ENCODE measurements at regions not wholly inside any gene's neighbourhood (a gene's known extent, or its start where the extent isn't known, plus 50 kb on each side); places are given as distances from the start of the nearest gene placed in this dataset.

GRCh38 chr20:52889225-52889624 lies 82.9 kb upstream of the TSHZ2 start:
- TF ChIP-seq CTCF (IDR thresholded peaks at IDR 0.05; ENCODE audit: borderline replicate concordance, insufficient read depth, low read depth, low read length): no peak
- no peak overlapping the region for H3K4me3 ChIP-seq (ENCODE audit: low read depth, low read length)

GRCh38 chr20:52888096-52888495 lies 84.1 kb upstream of the TSHZ2 start:
- TF ChIP-seq CTCF (IDR thresholded peaks at IDR 0.05; ENCODE audit: borderline replicate concordance, insufficient read depth, low read depth, low read length): no peak
- H3K4me3 ChIP-seq (ENCODE audit: low read depth, low read length): no peak overlapping the region

DNA sequence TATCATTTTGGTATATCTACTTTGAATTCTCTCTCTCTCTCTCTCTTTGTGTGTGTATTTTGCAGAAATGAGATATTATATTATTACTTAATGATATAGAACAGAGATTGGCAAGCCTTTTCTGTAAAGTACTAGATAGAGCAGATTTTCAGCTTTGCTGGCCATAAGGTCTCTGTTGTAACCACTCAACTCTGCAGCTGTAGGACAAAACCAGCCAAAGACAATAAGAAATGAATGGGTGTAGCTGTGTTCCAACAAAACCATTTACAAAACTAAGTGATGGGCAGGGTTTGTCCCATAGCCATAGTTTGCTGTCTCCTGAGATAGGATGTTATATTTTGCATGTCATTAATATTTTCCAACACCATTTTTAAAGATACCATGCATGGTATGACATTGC lies 91.2 kb upstream of the TSHZ2 start:
- no peak for TF ChIP-seq CTCF (IDR thresholded peaks at IDR 0.05; ENCODE audit: borderline replicate concordance, insufficient read depth, low read depth, low read length)

DNA sequence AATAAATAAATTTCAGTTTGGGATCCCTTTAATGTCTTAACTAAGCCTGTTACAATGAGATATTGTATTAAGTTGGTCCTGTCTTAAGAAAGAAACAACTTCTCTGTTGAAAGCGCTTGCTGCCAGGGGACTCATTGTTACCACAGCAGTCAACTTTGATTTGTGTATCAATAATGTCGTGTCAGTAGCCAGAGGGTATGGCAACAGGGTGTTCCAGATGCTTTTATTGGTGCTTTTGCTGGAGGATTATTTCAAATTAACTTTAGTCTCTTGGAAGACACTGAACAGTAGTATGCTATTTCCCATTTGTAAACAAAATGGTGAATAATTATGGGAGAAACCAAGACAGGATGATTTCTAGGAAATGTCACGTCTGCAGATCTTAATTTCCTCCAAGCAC lies 91.9 kb upstream of the TSHZ2 start:
- no peak for TF ChIP-seq CTCF (IDR thresholded peaks at IDR 0.05; ENCODE audit: borderline replicate concordance, insufficient read depth, low read depth, low read length)
- H3K4me3 ChIP-seq (ENCODE audit: low read depth, low read length): no peak overlapping the region

More for the DNA sequence above, 91.2 kb upstream of the TSHZ2 start:
- no peak overlapping the region for H3K4me3 ChIP-seq (ENCODE audit: low read depth, low read length)

GRCh38 chr20:52874241-52874640 lies 97.9 kb upstream of the TSHZ2 start:
- no peak for TF ChIP-seq CTCF (IDR thresholded peaks at IDR 0.05; ENCODE audit: borderline replicate concordance, insufficient read depth, low read depth, low read length)
- no peak overlapping the region for H3K4me3 ChIP-seq (ENCODE audit: low read depth, low read length)

- no peak for TF ChIP-seq CTCF (IDR thresholded peaks at IDR 0.05; ENCODE audit: borderline replicate concordance, insufficient read depth, low read depth, low read length)
- H3K4me3 ChIP-seq (ENCODE audit: low read depth, low read length): no peak overlapping the region
These were observed 102.3 kb upstream of the TSHZ2 start for GRCh38 chr20:52869698-52870501.

DNA sequence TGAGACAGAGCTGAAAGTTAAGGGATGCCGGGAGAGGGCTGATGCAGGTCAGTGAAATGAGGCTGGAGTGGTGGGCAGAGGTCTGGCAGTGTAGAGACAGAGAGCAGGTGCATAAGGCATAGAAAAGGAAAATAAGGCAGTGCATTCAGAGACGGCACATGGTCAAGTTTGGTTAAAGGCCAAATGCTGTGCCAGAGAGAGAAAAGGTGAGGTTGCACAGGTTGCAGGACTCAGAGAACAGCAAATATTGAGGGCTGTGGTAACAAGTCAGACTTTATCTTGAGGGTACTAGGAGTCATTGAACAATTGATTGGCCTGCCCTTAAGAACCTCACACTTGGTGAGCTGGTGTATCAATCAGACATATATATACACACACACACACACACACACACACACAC lies 102.9 kb upstream of the TSHZ2 start:
- TF ChIP-seq CTCF (IDR thresholded peaks at IDR 0.05; ENCODE audit: borderline replicate concordance, insufficient read depth, low read depth, low read length): no peak
- no peak overlapping the region for H3K4me3 ChIP-seq (ENCODE audit: low read depth, low read length)

All from GM12875 (cell line).